Activated CD4-positive, alpha-beta memory T cell treated with anti-CD3 and anti-CD28 coated beads for 36 hours (primary cell): ENCODE measurements at regions not wholly inside any gene's neighbourhood (a gene's known extent, or its start where the extent isn't known, plus 50 kb on each side); places are given as distances from the start of the nearest gene placed in this dataset.

Source experiments
- CTCF ChIA-PET: fragments of 350-600 bp; sonication (Branson Sonifier 250); formaldehyde crosslinking; loops from one replicate; lab custom pipeline; 2021; ENCODE audit warnings: antibody characterized with exemption, inconsistent platforms; lab: Charles Lee
- POLR2A ChIA-PET: fragments of 350-600 bp; sonication (Branson Sonifier 250); formaldehyde crosslinking; loops from one replicate; lab custom pipeline; 2021; ENCODE audit warnings: antibody characterized with exemption; lab: Charles Lee
- DNase-seq: peaks from one replicate; pipeline ENCODE4 v3.0.0-alpha.2; 2020
- H3K27ac Mint-ChIP-seq: one replicate; pipeline ENCODE4 v1.8.0; 2021; ENCODE audit warnings: mixed read lengths
- H3K27me3 Mint-ChIP-seq: one replicate; pipeline ENCODE4 v1.8.0; 2021; ENCODE audit warnings: mixed read lengths
- H3K36me3 Mint-ChIP-seq: one replicate; pipeline ENCODE4 v1.8.0; 2021; ENCODE audit warnings: mixed read lengths
- H3K4me1 Mint-ChIP-seq: one replicate; pipeline ENCODE4 v1.8.0; 2021; ENCODE audit warnings: low read depth, mixed read lengths
- H3K4me3 Mint-ChIP-seq: one replicate; pipeline ENCODE4 v1.8.0; 2021; ENCODE audit warnings: mild to moderate bottlenecking, mixed read lengths
- H3K9me3 Mint-ChIP-seq: one replicate; pipeline ENCODE4 v1.8.0; 2021; ENCODE audit warnings: mixed read lengths
- intact Hi-C: fragments of 100-400 bp; cut with micrococcal nuclease; formaldehyde crosslinking; loops from one replicate; pipeline ENCODE4 v1.15.1; 2023

- no peak overlapping the region for H3K27ac Mint-ChIP-seq
- H3K27me3 Mint-ChIP-seq = peaks cover 5% of the 10 kb centered on the region
- intact Hi-C loops = no loop called here
- ChIA-PET CTCF (no interaction called here), POLR2A (no interaction called here)
- no peaks in the 10 kb centered on the region for H3K36me3 Mint-ChIP-seq
- H3K4me3 Mint-ChIP-seq = no peak overlapping the region
- DNase-seq = no peak
- H3K4me1 Mint-ChIP-seq = no peaks in the 10 kb centered on the region
- peaks cover 11% of the 10 kb centered on the region for H3K9me3 Mint-ChIP-seq
Measured at GRCh38 chr4:155426953-155427352, 50.2 kb upstream of the MAP9 start.
